HG03196 (cell line): ENCODE measurements at regions not wholly inside any gene's neighbourhood (a gene's known extent, or its start where the extent isn't known, plus 50 kb on each side); places are given as distances from the start of the nearest gene placed in this dataset.
"Not testable (repeated sequence)": the region's sequence is repeated elsewhere in the genome, so short reads cannot be mapped to it uniquely, and the experiment has no call there.

Source experiments
- ATAC-seq: cut with Tn5 transposase; IDR thresholded peaks from one replicate; pipeline ENCODE4 v1.9.1; 2021; ENCODE audit not compliant: unreplicated experiment

DNA sequence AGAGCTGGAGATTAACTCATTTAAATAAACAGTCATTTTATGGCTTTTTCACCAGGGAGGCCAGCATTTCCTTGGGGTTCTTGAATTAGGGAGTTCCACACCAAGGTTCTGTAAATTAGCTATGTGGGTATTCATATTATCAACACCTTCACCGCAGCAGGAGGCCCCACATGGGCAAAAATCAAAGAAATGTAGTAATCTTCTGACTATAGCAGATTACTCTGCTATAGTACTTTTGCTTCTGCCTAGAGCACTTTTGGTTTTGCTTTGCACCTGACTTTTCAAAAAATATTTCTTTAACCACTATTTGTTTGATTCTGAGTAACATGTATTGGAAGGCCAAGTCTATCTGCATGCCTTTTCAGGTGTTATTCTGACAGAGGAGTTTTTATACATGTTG, 108.6 kb upstream of the POMZP3 start:
- ATAC-seq = not testable (repeated sequence)

DNA sequence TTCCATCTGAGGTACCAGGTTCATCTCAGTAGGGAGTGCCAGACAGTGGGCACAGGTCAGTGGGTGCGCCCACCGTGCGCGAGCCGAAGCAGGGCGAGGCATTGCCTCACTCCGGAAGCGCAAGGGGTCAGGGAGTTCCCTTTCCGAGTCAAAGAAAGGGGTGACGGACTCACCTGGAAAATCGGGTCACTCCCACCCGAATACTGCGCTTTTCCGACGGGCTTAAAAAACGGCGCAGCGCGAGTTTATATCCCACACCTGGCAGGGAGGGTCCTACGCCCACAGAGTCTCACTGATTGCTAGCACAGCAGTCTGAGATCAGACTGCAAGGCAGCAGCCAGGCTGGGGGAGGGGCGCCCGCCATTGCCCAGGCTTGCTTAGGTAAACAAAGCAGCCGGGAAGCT, 101.5 kb upstream of the POMZP3 start:
- not testable (repeated sequence) for ATAC-seq

DNA sequence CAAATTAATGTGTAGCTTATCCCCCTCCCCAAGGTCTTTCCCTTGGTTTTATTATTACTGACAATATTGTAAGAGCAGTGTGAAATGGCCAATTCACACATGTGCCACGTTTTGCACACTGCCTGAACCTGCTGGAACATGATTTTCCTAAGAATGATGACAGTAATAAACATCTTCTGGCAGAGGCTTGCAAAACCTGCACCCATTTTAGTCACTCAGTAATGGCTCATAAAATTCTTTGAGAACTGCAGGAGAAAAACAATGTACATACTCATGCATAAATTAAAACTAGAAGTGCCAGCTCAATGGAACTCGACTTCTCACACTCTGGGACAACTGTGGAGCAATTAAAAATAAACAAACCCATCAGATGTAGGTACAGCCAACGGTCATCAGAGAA, 96.8 kb upstream of the POMZP3 start:
- ATAC-seq = not testable (repeated sequence)

DNA sequence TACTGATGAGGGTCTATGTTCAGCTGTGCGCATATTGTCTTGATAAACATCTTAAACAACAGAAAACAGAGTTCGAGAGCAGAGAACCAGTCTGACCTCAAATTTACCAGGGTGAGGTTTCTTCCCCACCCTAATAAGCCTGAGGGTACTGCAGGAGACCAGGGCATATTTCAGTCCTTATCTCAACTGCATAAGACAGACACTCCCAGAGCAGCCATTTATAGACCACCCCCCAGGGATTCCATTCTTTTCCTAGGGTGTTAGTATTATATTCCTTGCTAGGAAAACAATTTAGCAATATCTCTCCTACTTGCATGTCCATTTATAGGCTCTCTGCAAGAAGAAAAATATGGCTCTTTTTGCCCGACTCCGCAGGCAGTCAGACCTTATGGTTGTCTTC, 89.5 kb upstream of the POMZP3 start:
- not testable (repeated sequence) for ATAC-seq

DNA sequence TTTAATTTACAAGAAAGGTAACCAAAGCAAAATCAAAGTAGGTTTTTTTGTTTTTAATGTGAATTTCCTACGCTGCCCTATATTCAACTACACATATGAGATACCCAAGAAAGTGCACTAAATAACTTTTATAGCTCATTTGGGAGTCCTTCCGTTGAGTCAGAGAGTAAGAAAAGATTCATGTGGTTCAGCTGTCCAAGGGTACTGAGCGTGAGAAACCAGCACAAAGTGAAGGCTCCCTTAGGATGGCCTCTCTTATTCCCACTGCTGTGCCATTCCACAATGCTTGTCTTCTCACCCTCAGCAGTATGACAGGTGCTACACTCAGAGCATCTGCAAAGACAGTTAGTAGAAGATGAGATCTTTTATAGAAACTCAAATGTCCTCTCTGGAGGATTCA, 85.8 kb upstream of the POMZP3 start:
- not testable (repeated sequence) for ATAC-seq

DNA sequence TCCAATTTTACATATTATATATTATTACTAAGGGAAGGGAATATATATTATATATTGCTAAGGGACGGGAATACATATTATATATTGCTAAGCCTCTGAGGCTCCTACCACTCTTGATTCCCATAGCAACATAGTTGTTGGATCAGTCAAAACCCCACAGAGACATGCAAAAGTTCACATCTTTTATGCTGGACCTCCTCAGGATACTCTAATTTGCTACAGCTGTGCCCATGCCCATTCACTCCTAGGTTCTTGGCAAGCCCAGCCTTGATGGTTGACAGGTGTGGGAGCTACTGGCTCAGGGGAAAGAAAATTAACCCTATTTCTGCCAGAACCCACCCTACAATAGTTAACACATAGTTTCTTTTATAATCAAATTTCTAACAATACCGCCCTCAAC, 84.6 kb upstream of the POMZP3 start:
- not testable (repeated sequence) for ATAC-seq

DNA sequence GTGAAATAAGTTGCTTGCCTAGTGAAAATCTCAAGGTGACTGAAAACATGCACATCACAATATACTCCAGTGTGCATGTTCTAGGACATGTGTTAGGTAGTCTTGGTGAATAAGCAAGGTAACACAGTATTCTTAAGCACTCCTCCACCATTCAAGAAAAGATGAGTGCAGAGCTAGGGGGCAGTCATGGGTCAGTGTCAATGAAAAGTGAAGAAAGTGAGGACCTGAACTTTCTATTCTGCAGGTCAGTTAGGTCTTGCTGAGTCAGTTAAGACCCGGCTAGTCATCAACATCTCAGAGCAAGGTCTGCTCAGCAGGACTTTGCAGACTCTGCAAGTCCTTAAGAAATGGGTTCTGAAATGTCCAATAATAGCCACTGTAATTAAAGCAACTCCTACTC, 82.6 kb upstream of the POMZP3 start:
- ATAC-seq = not testable (repeated sequence)

DNA sequence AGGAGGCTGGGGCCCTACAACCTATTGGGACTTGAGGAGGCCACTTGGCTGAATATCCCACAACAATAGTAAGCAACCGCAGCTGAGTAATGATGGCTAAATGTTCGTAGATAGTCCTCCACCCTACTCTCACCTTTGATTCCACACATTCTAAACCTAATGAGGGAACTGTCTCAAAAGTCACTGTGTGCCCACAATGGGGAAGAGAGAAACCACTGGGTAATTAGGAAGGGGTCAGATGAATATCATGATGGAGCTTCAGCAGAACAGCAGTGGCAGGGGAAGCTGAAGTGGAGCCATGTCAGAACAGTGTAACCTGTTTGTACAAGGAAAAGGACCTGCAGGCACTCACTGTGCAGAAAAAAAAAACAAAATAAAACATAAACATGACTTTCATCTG, 81.4 kb upstream of the POMZP3 start:
- not testable (repeated sequence) for ATAC-seq

DNA sequence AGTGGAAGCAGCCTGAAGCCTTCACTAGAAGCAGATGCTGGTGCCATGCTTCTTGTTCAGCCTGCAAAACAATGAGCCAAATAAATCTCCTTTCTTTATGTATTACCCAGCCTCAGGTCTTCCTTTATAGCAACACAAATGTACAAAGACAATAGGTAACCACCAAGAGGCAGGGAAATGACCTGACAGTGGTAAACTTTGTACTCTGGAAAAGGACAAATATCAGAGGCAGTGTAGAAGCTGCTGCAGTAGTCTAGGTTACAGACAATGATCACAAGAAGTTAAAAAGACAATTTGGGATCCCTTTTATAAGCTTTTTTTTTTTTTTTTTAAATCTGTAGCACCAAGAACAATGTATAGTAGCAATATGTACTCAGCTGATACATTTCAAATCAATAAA, 76.7 kb upstream of the POMZP3 start:
- ATAC-seq = not testable (repeated sequence)

DNA sequence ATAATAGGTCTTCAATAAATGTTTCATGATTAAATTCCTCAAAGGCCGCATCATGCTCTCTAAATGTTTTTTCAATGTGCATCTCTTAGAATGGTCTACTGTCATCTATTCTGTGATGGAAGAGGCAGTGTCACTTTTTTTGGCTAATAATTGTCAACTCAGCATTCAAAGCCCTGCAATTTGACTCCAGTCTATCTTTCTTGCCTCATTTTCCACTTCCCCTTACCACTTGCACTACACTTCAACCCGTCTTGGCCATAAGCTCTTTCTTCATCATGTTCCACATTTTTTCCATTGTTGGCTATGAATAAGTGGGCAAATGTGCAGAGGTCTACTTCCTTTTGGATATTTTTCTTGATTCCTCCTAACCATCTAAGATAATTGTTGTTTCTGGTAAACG, 59.2 kb upstream of the POMZP3 start:
- ATAC-seq = not testable (repeated sequence)

DNA sequence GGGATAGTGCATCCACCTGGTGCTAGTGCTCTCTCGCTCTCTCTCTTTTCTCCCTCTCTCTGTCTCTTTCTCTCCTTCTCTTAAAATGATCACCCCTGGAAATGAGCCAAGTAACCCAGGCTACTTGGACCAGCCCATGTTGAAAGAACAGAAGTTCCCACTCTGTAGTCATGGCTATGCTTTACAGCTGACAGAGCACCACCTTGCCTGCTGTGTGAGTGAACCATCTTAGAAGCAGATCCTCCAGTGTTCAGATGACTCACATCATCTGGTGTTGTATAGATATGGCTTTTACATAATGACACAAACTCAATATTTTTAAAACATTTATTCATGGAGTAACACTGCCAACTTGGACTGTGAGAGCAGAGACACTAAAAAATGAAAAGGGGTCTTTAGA, 57.7 kb upstream of the POMZP3 start:
- not testable (repeated sequence) for ATAC-seq

DNA sequence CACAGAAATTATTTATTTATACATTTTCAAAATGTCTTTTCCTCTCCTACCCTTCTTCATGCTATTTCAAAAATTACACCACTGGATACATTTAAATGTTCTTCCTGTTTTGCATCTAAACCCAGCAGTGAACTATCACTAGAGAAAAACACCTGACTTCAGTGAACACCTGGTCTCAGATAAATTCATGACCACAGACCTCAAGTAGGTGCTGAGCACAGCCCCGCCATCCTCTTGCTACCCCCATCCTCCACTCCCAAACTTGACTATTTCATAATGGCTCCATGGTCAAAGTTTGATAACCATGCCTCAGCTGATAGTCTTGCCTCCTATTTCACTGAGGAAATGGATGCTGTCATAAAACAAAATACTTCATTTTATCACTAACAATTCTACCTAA, 56.6 kb upstream of the POMZP3 start:
- ATAC-seq = not testable (repeated sequence)

DNA sequence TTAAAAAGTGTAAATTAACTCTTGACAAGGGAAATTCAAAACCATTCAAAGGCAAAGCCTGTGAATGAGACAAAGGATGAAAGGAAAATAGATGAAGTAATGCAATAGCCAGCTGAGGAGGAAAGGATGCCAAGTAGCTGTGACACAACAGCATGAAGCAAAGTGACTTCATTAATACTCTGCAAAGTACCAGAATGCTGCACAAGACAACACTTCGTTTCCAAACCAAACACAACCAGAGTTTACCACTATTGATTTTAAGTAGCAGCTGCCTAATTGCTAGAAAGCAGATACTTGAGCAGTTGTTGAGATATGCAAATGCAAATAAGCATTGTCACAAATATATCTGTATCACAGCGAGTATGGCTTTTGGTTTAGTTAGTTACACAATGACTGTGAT, 54.7 kb upstream of the POMZP3 start:
- ATAC-seq = not testable (repeated sequence)

DNA sequence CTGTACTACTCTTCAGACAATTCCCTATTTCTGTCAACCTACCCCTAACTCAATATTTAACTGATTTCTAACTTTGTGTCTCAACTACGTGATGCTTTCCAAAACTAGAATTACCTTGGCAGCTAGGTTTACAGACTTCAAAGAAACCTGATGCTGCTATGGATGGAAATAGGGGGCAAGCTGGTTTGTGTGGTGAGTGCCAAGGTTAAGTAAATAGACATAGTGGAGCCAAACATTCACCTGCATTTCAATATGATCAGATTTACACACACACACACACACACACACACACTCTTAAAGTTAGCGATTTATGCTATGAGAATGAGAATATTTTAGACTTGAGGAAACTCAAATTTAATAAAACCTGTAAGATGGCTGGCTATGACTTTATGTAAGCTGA, 52.1 kb upstream of the POMZP3 start:
- ATAC-seq = not testable (repeated sequence)

DNA sequence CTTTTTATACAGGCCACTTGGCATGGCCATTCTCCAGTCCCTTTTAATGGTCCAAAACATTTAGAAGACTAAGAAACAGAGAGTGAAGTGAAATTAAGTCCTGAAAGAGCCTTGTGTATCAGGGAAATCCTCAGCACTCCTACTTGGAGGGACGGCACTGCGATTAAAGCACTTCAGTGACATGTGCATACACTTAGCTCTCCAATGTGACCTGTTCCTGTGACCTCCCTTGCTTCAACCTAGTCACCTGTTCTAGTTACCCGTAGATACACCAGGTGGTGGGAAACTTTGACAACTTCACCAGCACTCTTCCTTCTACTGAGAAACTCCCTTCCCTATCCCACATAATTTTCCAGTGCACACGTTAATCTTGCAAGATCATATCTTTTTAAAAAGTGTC, 51.4 kb upstream of the POMZP3 start:
- ATAC-seq = not testable (repeated sequence)

DNA sequence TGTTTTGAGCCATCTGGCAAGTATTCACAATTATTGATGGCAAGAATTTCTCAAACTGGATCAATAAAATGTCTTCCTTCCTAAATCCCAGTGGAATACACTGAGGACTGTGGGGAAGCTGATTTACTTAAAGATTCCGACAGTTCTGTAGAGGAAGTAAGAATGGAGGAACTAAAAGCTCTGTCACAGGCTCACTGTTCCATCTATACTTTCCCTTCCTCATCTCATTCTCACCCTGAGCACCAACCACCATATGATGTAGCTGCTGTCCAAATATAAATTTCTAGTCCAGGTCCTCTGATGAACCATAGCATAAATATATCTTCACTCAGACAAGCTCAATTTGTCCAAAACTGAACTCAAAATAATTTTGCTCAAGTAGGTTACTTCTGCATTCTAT, 49.8 kb upstream of the POMZP3 start:
- ATAC-seq = not testable (repeated sequence)
